Ovary (tissue), 7 donors: ENCODE measurements at regions not wholly inside any gene's neighbourhood (a gene's known extent, or its start where the extent isn't known, plus 50 kb on each side); places are given as distances from the start of the nearest gene placed in this dataset.

ENCODE experiments used
- DNase-seq, 5 donors: peaks; one replicate each; pipeline ENCODE4 v3.0.0-alpha.2; 2019 to 2020
- H3K27ac ChIP-seq, 2 donors: fragments of 200-600 bp; one replicate each; pipeline versions ENCODE4 v1.5.1 to v1.8.0; 2019 to 2022
- H3K27me3 ChIP-seq: fragments of 200-600 bp; one replicate; pipeline ENCODE4 v1.8.0; 2022
- H3K36me3 ChIP-seq: fragments of 200-600 bp; sonication (generic); one replicate; pipeline ENCODE4 v1.5.1; 2019
- H3K4me1 ChIP-seq: one replicate; pipeline ENCODE4 v1.8.1; 2013; ENCODE audit warnings: mild to moderate bottlenecking, moderate library complexity; ENCODE audit not compliant: insufficient read depth
- H3K4me3 ChIP-seq: fragments of 200-600 bp; sonication (generic); one replicate; pipeline ENCODE4 v1.5.1; 2017
- H3K9me3 ChIP-seq, 2 donors: fragments of 200-600 bp in 1 of 2; sonication (generic) in 1 of 2; one replicate each; pipeline versions ENCODE4 v1.5.1 to v1.8.1; 2013 to 2019; ENCODE audit warnings: mild to moderate bottlenecking in 1 of 2, moderate library complexity in 1 of 2
- CTCF ChIP-seq, 3 donors: fragments of 450-650 bp in 2 of 3; fragments of 200-600 bp in 1 of 3; IDR thresholded peaks; one replicate each; pipeline versions ENCODE4 v1.5.1 to v1.8.0; 2016 to 2022; ENCODE audit warnings: antibody characterized with exemption in 3 of 3, mild to moderate bottlenecking in 1 of 3
- EP300 ChIP-seq: sonication (generic); formaldehyde crosslinking; IDR thresholded peaks from one replicate; pipeline ENCODE4 v1.6.1; 2017; ENCODE audit warnings: antibody characterized with exemption
- POLR2A ChIP-seq: fragments of 450-650 bp; IDR thresholded peaks from one replicate; pipeline ENCODE4 v1.6.1; 2017; ENCODE audit warnings: antibody characterized with exemption, mild to moderate bottlenecking, moderate library complexity
- WGBS, 3 donors: extraction: QIAGEN DNeasy Blood & Tissue Kit in 1 of 3; methylation state at CpG; one replicate each; pipeline versions ENCODE4 v1.1.5 to v1.1.7; 2013 to 2017; 5-methylcytosine and 5-hydroxymethylcytosine counted together
- intact Hi-C, 4 donors: fragments of 100-400 bp; cut with DNase I; formaldehyde crosslinking; loops; one replicate each; pipeline versions ENCODE4 v1.11.0 to v1.15.1; 2022 to 2023
- donor health status: DM: no; HTN: no; CAD: no; lungs with moderate emphysema.
- donor health status: DM: no; HTN: no; CAD: no.
- donor health status: Bipolar disorder and iron deficiency.
- donor health status: DM: no; HTN: no; CAD: no.
- donor health status: DM: yes; HTN: yes; CAD: no.

GRCh38 chr3:71978150-71978721, 193.3 kb upstream of the PROK2 start:
- DNase-seq: no peak
- whole genome bisulfite sequencing, 3 donors: 72 to 81% (median 73%) methylated on average over 7 of the region's 7 CpGs
- intact Hi-C loops: no loop called here

GRCh38 chr3:71977525-71977924, 192.6 kb upstream of the PROK2 start:
- DNase-seq: no peak
- no peaks in the 10 kb centered on the region for H3K9me3 ChIP-seq
- TF ChIP-seq CTCF (IDR thresholded peaks at IDR 0.05) (no peak), EP300 (no peak), POLR2A (no peak)
- WGBS, 3 donors: 62 to 77% (median 65%) methylated on average over 4 of the region's 4 CpGs
- H3K27ac ChIP-seq: no peak overlapping the region
- H3K4me3 ChIP-seq: no peak overlapping the region
- H3K36me3 ChIP-seq: no peaks in the 10 kb centered on the region
- H3K27me3 ChIP-seq: no peaks in the 10 kb centered on the region
- no peaks in the 10 kb centered on the region for H3K4me1 ChIP-seq
- intact Hi-C loops: no loop called here

More at GRCh38 chr3:71978150-71978721, 193.3 kb upstream of the PROK2 start:
- Histone ChIP-seq H3K4me1 (no peaks in the 10 kb centered on the region), H3K27me3 (no peaks in the 10 kb centered on the region), H3K27ac (no peak overlapping the region), H3K9me3 (no peaks in the 10 kb centered on the region), H3K4me3 (no peak overlapping the region), H3K36me3 (no peaks in the 10 kb centered on the region)
- TF ChIP-seq EP300: no peak
- TF ChIP-seq CTCF (IDR thresholded peaks at IDR 0.05): no peak

- no peak for DNase-seq
- Histone ChIP-seq H3K4me1 (no peaks in the 10 kb centered on the region), H3K4me3 (no peak overlapping the region), H3K36me3 (no peaks in the 10 kb centered on the region), H3K27me3 (no peaks in the 10 kb centered on the region), H3K27ac (no peak overlapping the region), H3K9me3 (no peaks in the 10 kb centered on the region)
- TF ChIP-seq POLR2A (no peak), EP300 (no peak), CTCF (IDR thresholded peaks at IDR 0.05) (no peak)
- intact Hi-C loops: no loop called here
- 92 to 97% (median 92%) methylated on average over 2 of the region's 2 CpGs for WGBS, 3 donors
These were observed 190.6 kb upstream of the PROK2 start for GRCh38 chr3:71975573-71975972.

GRCh38 chr3:71974786-71975185, 189.8 kb upstream of the PROK2 start:
- 70 to 80% (median 78%) methylated on average over 3 of the region's 3 CpGs for WGBS, 3 donors
- intact Hi-C loops: no loop called here
- Histone ChIP-seq H3K27ac (no peak overlapping the region), H3K27me3 (no peaks in the 10 kb centered on the region), H3K9me3 (no peaks in the 10 kb centered on the region), H3K36me3 (no peaks in the 10 kb centered on the region), H3K4me1 (no peaks in the 10 kb centered on the region), H3K4me3 (no peak overlapping the region)
- no peak for TF ChIP-seq CTCF (IDR thresholded peaks at IDR 0.05)
- TF ChIP-seq POLR2A: no peak
- no peak for TF ChIP-seq EP300
- DNase-seq: no peak
